BLaER1 treated with 17β-estradiol and CSF1 and Interleukin-3, amounts not matched to agents 10 nM and 100 nM (cell line): ENCODE measurements at regions not wholly inside any gene's neighbourhood (a gene's known extent, or its start where the extent isn't known, plus 50 kb on each side); places are given as distances from the start of the nearest gene placed in this dataset.

Experiments
- H3K27ac ChIP-seq, 11 experiments: shearing (Covaris generic); formaldehyde crosslinking; 2 replicates each; pipeline ENCODE4 v1.8.1; 2022
- H3K27me3 ChIP-seq, 11 experiments: shearing (Covaris generic); formaldehyde crosslinking; 2 replicates each; pipeline ENCODE4 v1.8.1; 2022
- H3K36me3 ChIP-seq, 11 experiments: shearing (Covaris generic); formaldehyde crosslinking; 2 replicates each; pipeline ENCODE4 v1.8.1; 2022
- H3K4me1 ChIP-seq, 10 experiments: shearing (Covaris generic); formaldehyde crosslinking; 2 replicates each; pipeline ENCODE4 v1.8.1; 2022
- H3K4me2 ChIP-seq, 11 experiments: shearing (Covaris generic); formaldehyde crosslinking; 2 replicates each; pipeline ENCODE4 v1.8.1; 2022
- H3K4me3 ChIP-seq, 10 experiments: shearing (Covaris generic); formaldehyde crosslinking; 2 replicates each; pipeline ENCODE4 v1.8.1; 2022
- H3K9ac ChIP-seq, 11 experiments: shearing (Covaris generic); formaldehyde crosslinking; 2 replicates each; pipeline ENCODE4 v1.8.1; 2022
- H3K9me3 ChIP-seq, 11 experiments: shearing (Covaris generic); formaldehyde crosslinking; replicated peaks in 1 of 11; 2 replicates each; pipeline ENCODE4 v1.8.1; 2022
- H4K20me1 ChIP-seq, 11 experiments: shearing (Covaris generic); formaldehyde crosslinking; 2 replicates each; pipeline ENCODE4 v1.8.1; 2022
- Cebpa-rat ChIP-seq, 11 experiments: shearing (Covaris generic); IDR thresholded peaks; 2 replicates each; pipeline ENCODE4 v1.8.1; 2022

DNA sequence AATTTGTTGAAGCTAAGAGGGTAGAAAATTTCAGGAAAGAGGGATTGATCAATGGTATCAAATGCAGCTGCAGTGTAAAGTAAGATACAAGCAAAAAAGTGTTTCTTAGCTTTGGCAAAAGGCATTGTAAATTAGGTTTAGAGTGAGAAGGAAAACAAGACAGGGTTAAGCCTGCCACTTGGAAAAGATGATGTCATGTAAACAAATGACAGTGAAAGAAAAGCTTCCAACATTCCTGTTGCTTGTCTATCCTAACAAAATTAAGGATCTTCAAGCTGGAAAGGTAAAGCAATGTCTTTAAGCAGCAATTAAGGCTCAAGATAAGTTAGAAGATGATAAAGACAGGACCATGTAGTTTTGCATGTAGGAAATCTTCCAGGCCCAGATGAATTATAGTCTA, 139.1 kb upstream of the PPP2R2B start:
- Histone ChIP-seq H3K4me2 (no peak overlapping the region), H4K20me1 (no peaks in the 10 kb centered on the region), H3K4me1 (no peaks in the 10 kb centered on the region), H3K36me3 (no peaks in the 10 kb centered on the region), H3K4me3 (no peak overlapping the region), H3K27me3 (no peaks in the 10 kb centered on the region), H3K9me3 (no peaks in the 10 kb centered on the region), H3K27ac (no peak overlapping the region), H3K9ac (no peak overlapping the region)
- TF ChIP-seq Cebpa-rat (IDR thresholded peaks at IDR 0.05) = no peak

DNA sequence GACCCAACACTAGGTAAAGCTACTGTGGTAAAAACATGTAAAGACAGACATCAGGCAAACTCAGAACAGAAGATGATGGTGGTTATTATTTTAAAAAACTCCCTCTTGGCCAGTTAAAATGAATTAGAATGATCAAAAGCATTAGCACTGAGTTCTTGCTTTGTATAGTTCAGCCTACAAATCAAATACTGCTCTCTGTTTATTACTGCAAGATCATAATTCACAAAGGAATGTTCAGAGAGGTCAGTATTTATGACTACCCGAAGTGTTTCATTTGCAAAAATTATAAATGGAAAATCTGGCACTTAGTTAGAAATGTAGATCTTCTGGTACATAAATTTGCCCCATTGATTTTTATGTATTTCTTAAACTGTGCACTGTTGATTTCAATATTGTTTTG, 140.3 kb upstream of the PPP2R2B start:
- Histone ChIP-seq H3K4me1 (no peaks in the 10 kb centered on the region), H3K4me2 (no peak overlapping the region), H3K36me3 (no peaks in the 10 kb centered on the region), H3K27ac (no peak overlapping the region), H4K20me1 (no peaks in the 10 kb centered on the region), H3K9me3 (no peaks in the 10 kb centered on the region), H3K9ac (no peak overlapping the region), H3K4me3 (no peak overlapping the region), H3K27me3 (no peaks in the 10 kb centered on the region)
- TF ChIP-seq Cebpa-rat (IDR thresholded peaks at IDR 0.05) = no peak

- H3K4me3 ChIP-seq = no peak overlapping the region
These were observed 158.2 kb upstream of the PPP2R2B start for GRCh38 chr5:147036691-147037245.

DNA sequence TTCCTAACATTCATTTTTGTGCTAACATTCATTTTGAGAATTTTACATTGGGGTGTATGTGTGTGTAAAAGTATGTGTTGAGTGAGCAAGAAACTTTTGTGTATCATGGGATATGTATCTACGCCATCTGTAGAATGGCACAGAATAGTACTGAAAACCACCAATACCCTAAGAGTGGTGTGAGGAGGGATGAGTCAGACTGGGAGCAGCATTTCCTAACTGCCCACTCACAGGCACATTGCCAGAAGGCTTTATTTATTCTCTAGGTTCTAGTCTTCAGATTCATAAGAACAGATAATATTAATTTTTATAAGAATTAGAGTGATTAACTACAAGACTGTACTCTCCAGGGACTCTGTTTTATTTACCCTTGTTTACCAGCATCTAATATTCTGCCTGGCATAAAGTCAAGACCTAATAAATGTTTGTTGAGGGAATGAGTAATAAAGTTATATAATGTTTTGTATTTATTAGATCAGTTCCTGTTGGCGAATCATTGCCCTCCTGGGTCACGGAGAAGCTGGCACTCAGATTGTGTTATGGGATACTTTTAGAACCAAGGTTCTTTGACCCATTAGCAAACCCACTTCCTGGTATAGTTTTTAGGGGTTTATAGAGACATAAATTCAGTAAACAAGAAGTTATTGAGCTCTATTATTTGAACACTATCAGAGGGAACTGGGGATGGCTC, 159.1 kb upstream of the PPP2R2B start:
- H4K20me1 ChIP-seq = no peaks in the 10 kb centered on the region
- H3K4me2 ChIP-seq = peak overlapping the region in 3 of 11 experiments; percentile 25 to 67 (median 29); a peak in 6 of 22 replicates
- H3K9me3 ChIP-seq = peaks cover 0 to 7% (median 0%) of the 10 kb centered on the region in 11 experiments; a peak in 4 of 22 replicates
- no peak overlapping the region for H3K9ac ChIP-seq
- H3K4me1 ChIP-seq = peaks cover 0 to 24% (median 0%) of the 10 kb centered on the region in 10 experiments; a peak in 7 of 20 replicates
- no peak for TF ChIP-seq Cebpa-rat (IDR thresholded peaks at IDR 0.05)
- no peaks in the 10 kb centered on the region for H3K27me3 ChIP-seq
- no peaks in the 10 kb centered on the region for H3K36me3 ChIP-seq
- H3K4me3 ChIP-seq = no peak overlapping the region
- no peak overlapping the region; a peak in 1 of 22 replicates for H3K27ac ChIP-seq

More at GRCh38 chr5:147036691-147037245, 158.2 kb upstream of the PPP2R2B start:
- Histone ChIP-seq H4K20me1 (no peaks in the 10 kb centered on the region), H3K4me1 (peaks cover 0 to 24% (median 0%) of the 10 kb centered on the region in 10 experiments; a peak in 7 of 20 replicates), H3K27ac (no peak overlapping the region), H3K4me2 (peak overlapping the region in 3 of 11 experiments; percentile 20 to 67 (median 25); a peak in 5 of 22 replicates), H3K9ac (no peak overlapping the region), H3K36me3 (no peaks in the 10 kb centered on the region), H3K27me3 (no peaks in the 10 kb centered on the region), H3K9me3 (peaks cover 0 to 11% (median 0%) of the 10 kb centered on the region in 11 experiments; a peak in 6 of 22 replicates)
- no peak for TF ChIP-seq Cebpa-rat (IDR thresholded peaks at IDR 0.05)

DNA sequence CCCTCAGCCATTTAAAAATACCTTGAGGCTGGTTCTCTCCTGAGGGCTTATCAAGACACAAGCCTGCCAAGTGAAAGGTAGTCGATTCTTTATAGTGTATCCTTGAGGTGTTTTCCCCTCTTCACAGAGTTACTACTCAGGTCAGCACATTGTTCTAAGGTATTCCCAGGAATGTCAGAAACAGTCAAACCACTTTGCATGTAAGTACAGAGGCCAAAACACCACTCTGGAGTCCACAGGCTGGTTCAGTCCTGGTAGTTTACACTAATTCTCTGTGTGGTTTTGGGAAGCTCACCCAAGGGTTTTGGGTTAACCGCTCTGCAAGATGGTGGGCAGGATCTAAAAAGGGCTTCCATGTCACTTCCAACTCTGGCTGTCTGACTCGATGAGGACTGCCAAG, 162.3 kb upstream of the PPP2R2B start:
- Histone ChIP-seq H3K4me1 (peaks cover 0 to 24% (median 0%) of the 10 kb centered on the region in 10 experiments; a peak in 7 of 20 replicates), H4K20me1 (no peaks in the 10 kb centered on the region), H3K4me2 (no peak overlapping the region), H3K9me3 (no peaks in the 10 kb centered on the region), H3K27me3 (no peaks in the 10 kb centered on the region), H3K27ac (no peak overlapping the region), H3K4me3 (no peak overlapping the region), H3K9ac (no peak overlapping the region), H3K36me3 (no peaks in the 10 kb centered on the region)
- no peak for TF ChIP-seq Cebpa-rat (IDR thresholded peaks at IDR 0.05)

DNA sequence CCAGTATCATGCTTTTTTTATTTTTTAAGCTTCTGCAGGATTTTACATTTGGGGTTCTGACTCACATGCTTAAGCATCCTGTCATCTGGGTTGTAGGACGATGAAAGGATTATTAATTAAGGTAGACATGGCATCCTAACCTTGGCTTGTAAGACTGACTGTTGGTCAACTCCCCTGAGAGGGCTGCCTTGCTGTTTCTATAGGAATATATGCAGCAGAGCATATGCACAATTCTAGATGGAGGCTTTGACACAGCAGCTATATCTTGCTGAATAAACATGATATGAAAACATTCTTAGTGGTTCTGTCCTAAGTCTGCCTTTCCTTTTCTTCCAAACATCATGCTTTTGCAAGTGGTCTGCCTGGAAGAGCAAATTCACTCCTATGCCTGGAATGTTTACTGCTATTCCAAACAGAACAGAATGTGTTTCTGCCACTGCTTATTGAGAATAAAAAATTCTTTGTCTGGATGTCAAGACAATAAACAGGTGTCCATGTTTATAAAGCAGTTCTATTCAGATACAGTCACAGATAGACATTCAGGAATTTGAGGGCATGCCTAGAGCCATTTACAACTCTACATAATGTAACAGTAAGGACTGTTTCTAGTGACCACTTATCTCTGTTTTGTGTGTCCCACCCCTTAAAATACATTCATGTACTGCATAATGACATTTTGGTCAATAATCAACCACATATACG, 166.2 kb upstream of the PPP2R2B start:
- no peak for TF ChIP-seq Cebpa-rat (IDR thresholded peaks at IDR 0.05)

DNA sequence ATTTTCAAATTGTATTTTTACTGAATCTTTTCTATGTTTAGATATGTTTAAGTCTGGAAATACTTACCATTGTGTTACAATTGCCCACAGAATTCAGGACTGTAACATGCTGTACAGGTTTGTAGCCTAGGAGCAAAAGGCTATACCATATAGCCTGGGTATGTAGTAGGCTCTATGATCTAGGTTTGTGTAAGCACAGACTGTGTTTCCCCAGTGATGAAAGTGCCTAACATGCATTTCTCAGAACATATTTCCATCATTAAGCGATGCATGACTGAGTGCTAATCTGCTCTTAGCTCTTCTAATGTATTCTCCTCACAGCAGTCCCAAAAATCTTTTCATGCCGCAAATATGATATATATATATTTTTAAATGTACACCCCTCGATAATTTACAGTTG, 166.7 kb upstream of the PPP2R2B start:
- H3K9me3 ChIP-seq = no peaks in the 10 kb centered on the region
- H4K20me1 ChIP-seq = no peaks in the 10 kb centered on the region
- H3K9ac ChIP-seq = no peak overlapping the region
- H3K27me3 ChIP-seq = no peaks in the 10 kb centered on the region
- no peak for TF ChIP-seq Cebpa-rat (IDR thresholded peaks at IDR 0.05)
- no peak overlapping the region for H3K27ac ChIP-seq
- no peak overlapping the region for H3K4me2 ChIP-seq
- H3K4me3 ChIP-seq = no peak overlapping the region
- H3K36me3 ChIP-seq = no peaks in the 10 kb centered on the region
- no peaks in the 10 kb centered on the region for H3K4me1 ChIP-seq

More for the DNA sequence above, 166.2 kb upstream of the PPP2R2B start:
- no peak overlapping the region for H3K4me2 ChIP-seq
- no peaks in the 10 kb centered on the region for H3K27me3 ChIP-seq
- H3K36me3 ChIP-seq = no peaks in the 10 kb centered on the region
- H4K20me1 ChIP-seq = no peaks in the 10 kb centered on the region
- no peak overlapping the region for H3K27ac ChIP-seq
- no peaks in the 10 kb centered on the region for H3K9me3 ChIP-seq
- H3K4me1 ChIP-seq = no peaks in the 10 kb centered on the region
- no peak overlapping the region for H3K9ac ChIP-seq
- H3K4me3 ChIP-seq = no peak overlapping the region

DNA sequence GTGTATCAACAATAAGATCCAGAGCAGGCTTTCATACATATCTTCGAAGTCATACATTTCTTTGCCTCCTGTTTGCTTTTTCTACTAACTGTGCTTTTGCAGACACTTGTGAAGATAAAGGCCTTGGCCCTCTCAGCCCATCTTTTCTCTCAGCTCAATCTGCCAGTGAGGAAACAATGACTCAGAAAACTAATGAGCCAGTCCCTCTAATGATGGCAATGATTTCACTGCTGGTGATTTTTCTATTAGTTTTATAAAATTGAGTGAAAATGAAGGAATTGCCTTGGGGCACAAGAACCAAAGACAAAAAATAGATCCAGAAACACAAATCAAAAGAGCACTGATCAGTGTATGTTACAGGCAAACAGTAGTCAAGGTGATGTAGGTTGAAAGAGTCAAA, 167.7 kb upstream of the PPP2R2B start:
- Histone ChIP-seq H3K4me3 (no peak overlapping the region), H3K4me2 (no peak overlapping the region), H3K4me1 (peaks cover 0 to 6% (median 0%) of the 10 kb centered on the region in 10 experiments; a peak in 6 of 20 replicates), H3K9me3 (no peaks in the 10 kb centered on the region), H3K27me3 (no peaks in the 10 kb centered on the region), H3K9ac (no peak overlapping the region), H3K27ac (no peak overlapping the region), H3K36me3 (no peaks in the 10 kb centered on the region), H4K20me1 (0 out of 22 replicates have a peak, but pooled peaks cover 0 to under 1% (median 0%) of the 10 kb centered on the region in 11 experiments)
- no peak for TF ChIP-seq Cebpa-rat (IDR thresholded peaks at IDR 0.05)

- no peak overlapping the region for H3K4me3 ChIP-seq
- 0 out of 22 replicates have a peak, but pooled peaks cover 0 to 5% (median 0%) of the 10 kb centered on the region in 11 experiments for H4K20me1 ChIP-seq
- peaks cover 0 to 12% (median 0%) of the 10 kb centered on the region in 10 experiments; a peak in 7 of 20 replicates for H3K4me1 ChIP-seq
- H3K4me2 ChIP-seq = no peak overlapping the region
- no peak for TF ChIP-seq Cebpa-rat (IDR thresholded peaks at IDR 0.05)
- no peak overlapping the region for H3K9ac ChIP-seq
- H3K36me3 ChIP-seq = no peaks in the 10 kb centered on the region
- no peaks in the 10 kb centered on the region for H3K9me3 ChIP-seq
- no peaks in the 10 kb centered on the region for H3K27me3 ChIP-seq
- H3K27ac ChIP-seq = no peak overlapping the region
These were observed 168.3 kb upstream of the PPP2R2B start for GRCh38 chr5:147046894-147047293.
